ENCODE measurements at regions not wholly inside any gene's neighbourhood (a gene's known extent, or its start where the extent isn't known, plus 50 kb on each side); places are given as distances from the start of the nearest gene placed in this dataset.
"Not testable (repeated sequence)": the region's sequence is repeated elsewhere in the genome, so short reads cannot be mapped to it uniquely, and the experiment has no call there.

DNA sequence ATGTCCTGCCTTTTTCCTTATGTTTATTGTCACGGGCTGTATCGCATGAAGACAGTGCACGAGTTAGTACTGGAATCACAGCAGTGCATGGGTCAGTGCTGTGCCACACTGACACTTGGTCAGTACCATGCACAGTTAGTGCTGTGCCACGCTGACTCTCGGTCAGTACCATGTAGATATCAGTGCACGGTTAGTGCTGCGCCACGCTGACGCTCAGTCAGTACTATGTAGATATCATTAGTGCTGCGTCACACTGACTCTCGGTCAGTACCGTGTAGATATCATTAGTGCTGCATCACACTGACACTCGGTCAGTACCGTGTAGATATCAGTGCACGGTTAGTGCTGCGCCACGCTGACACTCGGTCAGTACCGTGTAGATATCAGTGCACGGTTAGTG lies 104.1 kb downstream of the NPIPB11 start:
- H3K4me3 ChIP-seq (ENCODE audit: low read length); DNase-seq; H3K36me3 ChIP-seq (ENCODE audit: control insufficient read depth, insufficient read depth, low read length): not testable (repeated sequence)

DNA sequence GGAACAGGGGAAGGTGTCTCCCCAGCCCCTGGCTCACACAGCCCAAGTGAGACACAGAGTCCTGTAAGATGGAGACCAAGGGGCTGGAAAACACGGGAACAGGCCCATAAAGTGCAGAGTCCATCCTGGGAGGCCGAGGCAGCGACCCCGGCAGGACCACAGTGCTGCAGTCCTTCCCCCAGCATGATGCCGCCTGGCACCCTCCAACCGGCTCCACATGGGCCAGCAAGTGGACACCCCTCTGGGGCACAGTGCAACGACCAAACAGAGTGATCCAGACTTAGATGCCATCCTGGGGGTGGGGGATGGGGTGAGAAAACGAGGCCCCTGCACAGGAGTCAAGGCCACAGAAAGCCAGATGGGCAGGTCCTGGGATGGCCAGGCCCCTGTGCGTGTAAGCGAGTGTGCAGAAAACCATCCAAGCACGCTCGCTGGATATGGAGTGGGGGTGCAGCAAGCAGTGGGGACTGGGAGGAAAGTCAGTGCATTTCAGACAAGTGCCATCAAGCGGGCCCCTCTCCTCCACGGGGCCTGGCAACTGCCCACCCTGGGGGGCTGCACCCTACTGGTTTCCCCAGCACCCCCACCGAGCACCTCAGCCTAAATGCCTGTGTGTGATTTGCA lies 104.7 kb downstream of the NPIPB11 start:
- H3K27ac ChIP-seq (ENCODE audit: low read length); H3K9me3 ChIP-seq (replicated peaks; ENCODE audit: control insufficient read depth, low read depth, low read length); H3K4me3 ChIP-seq (ENCODE audit: low read length); DNase-seq; H3K36me3 ChIP-seq (ENCODE audit: control insufficient read depth, insufficient read depth, low read length); H3K27me3 ChIP-seq (ENCODE audit: control insufficient read depth, insufficient read depth, low read length): not testable (repeated sequence)
- 78% methylated on average over 13 of the region's 15 CpGs for WGBS (ENCODE audit: insufficient coverage)
- peaks cover 19% of the 10 kb centered on the region for H3K4me1 ChIP-seq (ENCODE audit: control insufficient read depth, insufficient read depth, low read length)

More for the DNA sequence above, 104.1 kb downstream of the NPIPB11 start:
- WGBS (ENCODE audit: insufficient coverage) = 97% methylated on average over 16 of the region's 20 CpGs
- not testable (repeated sequence) for H3K27ac ChIP-seq (ENCODE audit: low read length); H3K9me3 ChIP-seq (replicated peaks; ENCODE audit: control insufficient read depth, low read depth, low read length); H3K27me3 ChIP-seq (ENCODE audit: control insufficient read depth, insufficient read depth, low read length)
- H3K4me1 ChIP-seq (ENCODE audit: control insufficient read depth, insufficient read depth, low read length) = peaks cover 20% of the 10 kb centered on the region

- H3K36me3 ChIP-seq (ENCODE audit: control insufficient read depth, insufficient read depth, low read length); H3K9me3 ChIP-seq (replicated peaks; ENCODE audit: control insufficient read depth, low read depth, low read length); H3K4me3 ChIP-seq (ENCODE audit: low read length); H3K27ac ChIP-seq (ENCODE audit: low read length); H3K27me3 ChIP-seq (ENCODE audit: control insufficient read depth, insufficient read depth, low read length); DNase-seq: not testable (repeated sequence)
- WGBS (ENCODE audit: insufficient coverage) = 43% methylated on average over 3 of the region's 29 CpGs
- H3K4me1 ChIP-seq (ENCODE audit: control insufficient read depth, insufficient read depth, low read length) = peaks cover 24% of the 10 kb centered on the region
Measured at GRCh38 chr16:29300541-29301535, 105.7 kb downstream of the NPIPB11 start.

GRCh38 chr16:29300030-29300491 lies 106.5 kb downstream of the NPIPB11 start:
- no CpG with 5 or more reads among the region's 7 CpGs for WGBS (ENCODE audit: insufficient coverage)
- H3K27ac ChIP-seq (ENCODE audit: low read length) = not testable (repeated sequence)

GRCh38 chr16:29298997-29299396 lies 107.5 kb downstream of the NPIPB11 start:
- not testable (repeated sequence) for H3K36me3 ChIP-seq (ENCODE audit: control insufficient read depth, insufficient read depth, low read length); H3K27ac ChIP-seq (ENCODE audit: low read length); H3K27me3 ChIP-seq (ENCODE audit: control insufficient read depth, insufficient read depth, low read length); H3K4me3 ChIP-seq (ENCODE audit: low read length); H3K9me3 ChIP-seq (replicated peaks; ENCODE audit: control insufficient read depth, low read depth, low read length); DNase-seq
- H3K4me1 ChIP-seq (ENCODE audit: control insufficient read depth, insufficient read depth, low read length) = peaks cover 20% of the 10 kb centered on the region
- 95% methylated on average over 6 of the region's 10 CpGs for WGBS (ENCODE audit: insufficient coverage)

More at GRCh38 chr16:29300030-29300491, 106.5 kb downstream of the NPIPB11 start:
- H3K4me3 ChIP-seq (ENCODE audit: low read length); DNase-seq; H3K9me3 ChIP-seq (replicated peaks; ENCODE audit: control insufficient read depth, low read depth, low read length); H3K36me3 ChIP-seq (ENCODE audit: control insufficient read depth, insufficient read depth, low read length); H3K27me3 ChIP-seq (ENCODE audit: control insufficient read depth, insufficient read depth, low read length): not testable (repeated sequence)
- peaks cover 24% of the 10 kb centered on the region for H3K4me1 ChIP-seq (ENCODE audit: control insufficient read depth, insufficient read depth, low read length)

- H3K27me3 ChIP-seq (ENCODE audit: control insufficient read depth, insufficient read depth, low read length); H3K9me3 ChIP-seq (replicated peaks; ENCODE audit: control insufficient read depth, low read depth, low read length); H3K27ac ChIP-seq (ENCODE audit: low read length); DNase-seq; H3K4me3 ChIP-seq (ENCODE audit: low read length); H3K36me3 ChIP-seq (ENCODE audit: control insufficient read depth, insufficient read depth, low read length): not testable (repeated sequence)
- peaks cover 23% of the 10 kb centered on the region for H3K4me1 ChIP-seq (ENCODE audit: control insufficient read depth, insufficient read depth, low read length)
- WGBS (ENCODE audit: insufficient coverage) = 90% methylated on average over 3 of the region's 12 CpGs
Measured at GRCh38 chr16:29298307-29298706, 108.2 kb downstream of the NPIPB11 start.

DNA sequence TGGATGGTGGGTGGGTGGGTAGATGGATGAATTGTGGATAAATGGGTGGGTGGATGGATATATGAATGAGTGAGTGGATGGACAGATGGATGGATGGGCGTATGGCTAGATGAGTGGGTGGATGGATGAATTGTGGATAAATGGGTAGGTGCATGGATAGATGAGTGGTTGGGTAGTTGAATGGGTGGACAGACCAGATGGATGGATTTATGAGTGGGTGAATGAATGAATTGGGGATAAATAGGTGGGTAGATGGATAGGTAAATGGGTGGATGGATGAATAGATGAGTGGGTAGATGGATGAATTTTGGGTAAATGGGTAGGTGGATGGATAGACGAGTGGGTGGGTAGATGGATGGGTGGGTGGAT lies 108.7 kb downstream of the NPIPB11 start:
- H3K9me3 ChIP-seq (replicated peaks; ENCODE audit: control insufficient read depth, low read depth, low read length); H3K27ac ChIP-seq (ENCODE audit: low read length); H3K36me3 ChIP-seq (ENCODE audit: control insufficient read depth, insufficient read depth, low read length); H3K4me3 ChIP-seq (ENCODE audit: low read length); DNase-seq; H3K27me3 ChIP-seq (ENCODE audit: control insufficient read depth, insufficient read depth, low read length): not testable (repeated sequence)
- WGBS (ENCODE audit: insufficient coverage) = 97% methylated on average over 1 of the region's 2 CpGs
- peaks cover 29% of the 10 kb centered on the region for H3K4me1 ChIP-seq (ENCODE audit: control insufficient read depth, insufficient read depth, low read length)

DNA sequence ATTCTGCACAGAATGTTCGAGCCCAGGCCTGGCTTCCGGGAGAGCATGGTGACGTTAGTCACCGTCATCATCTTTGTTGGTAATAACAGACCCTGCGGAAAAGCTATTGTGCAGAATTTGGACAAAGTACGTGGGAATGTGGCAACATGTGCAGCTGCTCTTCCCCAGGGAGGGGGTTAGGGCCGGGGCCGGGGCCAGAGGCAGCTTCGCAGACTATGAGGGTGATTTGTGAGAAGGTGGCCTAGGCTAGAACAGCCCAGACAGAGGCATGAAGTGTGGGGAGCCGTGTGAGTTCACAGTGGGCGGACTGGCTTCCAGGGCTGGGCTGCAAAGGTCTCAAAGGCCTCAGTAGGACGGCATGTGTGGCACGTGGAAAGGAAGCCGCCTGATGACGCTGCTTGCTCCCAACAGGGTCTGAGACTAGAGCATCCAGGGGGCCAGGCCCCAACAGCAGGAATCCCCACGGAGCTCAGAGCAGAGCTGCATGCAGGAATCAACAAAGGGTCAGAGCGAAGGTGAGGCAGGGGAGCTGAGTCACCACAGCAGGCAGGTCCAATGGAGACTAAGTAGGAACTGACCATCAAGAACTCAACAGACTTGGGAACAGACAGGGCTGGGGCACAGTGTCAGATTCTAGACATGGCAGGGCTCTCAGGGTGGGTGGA lies 109.2 kb downstream of the NPIPB11 start:
- not testable (repeated sequence) for DNase-seq; H3K36me3 ChIP-seq (ENCODE audit: control insufficient read depth, insufficient read depth, low read length); H3K9me3 ChIP-seq (replicated peaks; ENCODE audit: control insufficient read depth, low read depth, low read length); H3K27me3 ChIP-seq (ENCODE audit: control insufficient read depth, insufficient read depth, low read length); H3K27ac ChIP-seq (ENCODE audit: low read length); H3K4me3 ChIP-seq (ENCODE audit: low read length)
- 50% methylated on average over 11 of the region's 17 CpGs for whole genome bisulfite sequencing (ENCODE audit: insufficient coverage)
- peaks cover 33% of the 10 kb centered on the region for H3K4me1 ChIP-seq (ENCODE audit: control insufficient read depth, insufficient read depth, low read length)

DNA sequence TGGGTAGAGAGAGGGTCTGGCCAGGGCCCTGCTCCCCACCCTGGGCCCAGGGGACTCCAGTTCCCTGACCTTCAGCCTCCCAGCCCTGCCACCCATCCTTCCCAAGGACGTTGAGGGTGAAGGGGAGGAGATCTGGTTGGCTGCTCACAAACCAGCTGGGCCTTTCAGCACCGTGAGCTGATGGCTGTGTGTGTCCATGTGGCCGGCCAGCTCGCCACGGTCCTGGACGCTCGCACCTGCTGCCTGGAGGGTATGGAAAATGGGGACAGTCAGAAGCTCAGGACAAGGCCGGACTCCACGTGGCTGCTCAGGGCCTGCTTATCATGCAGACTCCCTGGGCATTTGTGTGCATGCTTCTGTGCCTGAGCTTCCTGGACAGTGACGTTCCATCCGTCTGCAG lies 110.3 kb downstream of the NPIPB11 start:
- H3K27ac ChIP-seq (ENCODE audit: low read length); H3K36me3 ChIP-seq (ENCODE audit: control insufficient read depth, insufficient read depth, low read length); H3K27me3 ChIP-seq (ENCODE audit: control insufficient read depth, insufficient read depth, low read length); H3K9me3 ChIP-seq (replicated peaks; ENCODE audit: control insufficient read depth, low read depth, low read length); H3K4me3 ChIP-seq (ENCODE audit: low read length); DNase-seq: not testable (repeated sequence)
- peaks cover 44% of the 10 kb centered on the region for H3K4me1 ChIP-seq (ENCODE audit: control insufficient read depth, insufficient read depth, low read length)
- 80% methylated on average over 9 of the region's 11 CpGs for WGBS (ENCODE audit: insufficient coverage)

All from muscle of leg (tissue), 3 donors.